ENCODE measurements at regions not wholly inside any gene's neighbourhood (a gene's known extent, or its start where the extent isn't known, plus 50 kb on each side); places are given as distances from the start of the nearest gene placed in this dataset.

DNA sequence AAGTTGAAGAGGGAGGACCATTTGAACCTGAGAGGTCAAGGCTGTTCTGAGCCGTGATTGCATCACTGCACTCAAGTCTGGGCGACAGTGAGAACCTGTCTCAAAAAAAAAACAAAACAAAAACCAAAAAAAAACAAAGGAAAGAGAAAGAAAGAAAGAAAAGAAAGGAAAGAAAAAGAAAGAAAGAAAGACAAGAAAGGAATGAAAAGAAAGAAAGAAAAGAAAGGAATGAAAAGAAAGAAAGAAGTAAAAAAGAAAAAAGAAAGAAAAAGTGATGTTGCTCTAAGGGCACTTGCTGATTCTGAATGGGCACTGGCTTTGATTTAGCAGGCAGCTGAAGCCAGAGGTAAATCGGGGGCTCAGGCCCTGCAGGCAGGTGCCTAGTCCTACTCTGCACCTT, 161.0 kb downstream of the MCHR2 start (continued):
- TF ChIP-seq MAX (IDR thresholded peaks at IDR 0.05; ENCODE audit: low read depth) (no peak), GATA2 (CRISPR knock-in tag; IDR thresholded peaks at IDR 0.05) (no peak), NFIC (IDR thresholded peaks at IDR 0.05; ENCODE audit: borderline replicate concordance) (no peak), ELF1 (IDR thresholded peaks at IDR 0.05) (no peak), USF1 (IDR thresholded peaks at IDR 0.05; ENCODE audit: borderline replicate concordance, low read depth) (no peak), FOXM1 (IDR thresholded peaks at IDR 0.05; ENCODE audit: low read depth) (no peak), RCOR1 (IDR thresholded peaks at IDR 0.05; ENCODE audit: low read length) (no peak), EZH2phosphoT487 (IDR thresholded peaks at IDR 0.05; ENCODE audit: borderline replicate concordance, low read depth) (no peak), EP300 (IDR thresholded peaks at IDR 0.05; ENCODE audit: borderline replicate concordance in 1 of 2, low read depth in 1 of 2, low read length in 1 of 2) (no peak), NRF1 (IDR thresholded peaks at IDR 0.05; ENCODE audit: low read depth, low read length) (no peak), SIN3A (IDR thresholded peaks at IDR 0.05; ENCODE audit: borderline replicate concordance, low read depth, low read length) (no peak), TCF12 (IDR thresholded peaks at IDR 0.05) (no peak), GABPA (IDR thresholded peaks at IDR 0.05; ENCODE audit: low read depth) (no peak)
- TF ChIP-seq, protein P1, sequence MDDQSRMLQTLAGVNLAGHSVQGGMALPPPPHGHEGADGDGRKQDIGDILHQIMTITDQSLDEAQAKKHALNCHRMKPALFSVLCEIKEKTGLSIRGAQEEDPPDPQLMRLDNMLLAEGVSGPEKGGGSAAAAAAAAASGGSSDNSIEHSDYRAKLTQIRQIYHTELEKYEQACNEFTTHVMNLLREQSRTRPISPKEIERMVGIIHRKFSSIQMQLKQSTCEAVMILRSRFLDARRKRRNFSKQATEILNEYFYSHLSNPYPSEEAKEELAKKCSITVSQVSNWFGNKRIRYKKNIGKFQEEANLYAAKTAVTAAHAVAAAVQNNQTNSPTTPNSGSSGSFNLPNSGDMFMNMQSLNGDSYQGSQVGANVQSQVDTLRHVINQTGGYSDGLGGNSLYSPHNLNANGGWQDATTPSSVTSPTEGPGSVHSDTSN (IDR thresholded peaks at IDR 0.05), result no peak

DNA sequence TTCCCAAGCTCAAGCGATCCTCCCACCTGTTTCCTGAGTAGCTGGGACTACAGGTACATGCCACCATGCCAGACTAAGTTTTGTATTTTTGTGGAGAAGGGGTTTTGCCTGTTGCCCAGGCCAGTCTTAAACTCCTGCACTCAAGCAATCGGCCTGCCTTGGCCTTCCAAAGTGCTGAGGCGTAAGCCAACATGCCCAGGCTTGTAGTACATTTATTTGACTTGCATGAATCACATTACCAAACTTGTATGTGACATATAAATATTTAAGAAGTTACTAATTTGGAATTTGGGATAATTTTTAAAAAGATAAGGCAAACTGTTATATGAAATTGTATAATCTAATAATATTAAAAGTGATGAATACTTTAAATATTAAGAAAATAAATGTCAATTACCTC, 157.6 kb downstream of the MCHR2 start:
- H3F3A ChIP-seq (replicated peaks; ENCODE audit: insufficient read depth), result no peaks in the 10 kb centered on the region
- no peak for DNase-seq
- CTCF ChIA-PET, result interaction anchor here (0.9 kb wide), 1 partner anchor 349 kb away, joined by 3 read pairs; no protein-coding TSS in a partner anchor
- H3K27ac ChIP-seq (ENCODE audit: low read depth in 2 of 2, low read length in 1 of 2), result no peak overlapping the region
- no peaks in the 10 kb centered on the region for H3K36me3 ChIP-seq (replicated peaks in 1 of 2; ENCODE audit: control insufficient read depth in 1 of 2, insufficient read depth in 2 of 2, low read length in 1 of 2)
- H3K4me1 ChIP-seq (ENCODE audit: control insufficient read depth in 1 of 2, insufficient read depth in 2 of 2, low read depth in 1 of 2, low read length in 1 of 2), result no peaks in the 10 kb centered on the region
- H4K20me1 ChIP-seq (ENCODE audit: insufficient read depth), result no peaks in the 10 kb centered on the region
- H3K4me2 ChIP-seq, result no peak overlapping the region
- H3K27me3 ChIP-seq (ENCODE audit: insufficient read depth), result peaks cover 4% of the 10 kb centered on the region; the same call in 1 of the 2 replicates
- H2AFZ ChIP-seq (ENCODE audit: low read depth), result no peak overlapping the region
- POLR2A ChIA-PET, result no interaction called here
- H3K4me3 ChIP-seq (ENCODE audit: low read depth in 2 of 2, low read length in 1 of 2), result no peak overlapping the region
- no peaks in the 10 kb centered on the region for H3K79me2 ChIP-seq (ENCODE audit: insufficient read depth)
- H3K9me3 ChIP-seq, result no peaks in the 10 kb centered on the region
- H3K9me2 ChIP-seq, result no peaks in the 10 kb centered on the region
- 10% methylated on average over 3 of the region's 3 CpGs for WGBS (ENCODE audit: low lambda C conversion rate)
- TF ChIP-seq MXI1 (IDR thresholded peaks at IDR 0.05; ENCODE audit: low read depth, low read length) (no peak), TEAD4 (IDR thresholded peaks at IDR 0.05; ENCODE audit: borderline replicate concordance, insufficient read depth) (no peak), FOXM1 (IDR thresholded peaks at IDR 0.05; ENCODE audit: low read depth) (no peak), GATA2 (CRISPR knock-in tag; IDR thresholded peaks at IDR 0.05) (no peak), JUND (IDR thresholded peaks at IDR 0.05) (no peak), EZH2phosphoT487 (IDR thresholded peaks at IDR 0.05; ENCODE audit: borderline replicate concordance, low read depth) (no peak), NRF1 (IDR thresholded peaks at IDR 0.05; ENCODE audit: low read depth, low read length) (no peak), EP300 (IDR thresholded peaks at IDR 0.05; ENCODE audit: borderline replicate concordance in 1 of 2, low read depth in 1 of 2, low read length in 1 of 2) (no peak), MAX (IDR thresholded peaks at IDR 0.05; ENCODE audit: low read depth) (no peak), FOSL2 (IDR thresholded peaks at IDR 0.05; ENCODE audit: borderline replicate concordance, low read depth) (no peak)
- TF ChIP-seq, protein P1 (IDR thresholded peaks at IDR 0.05), result no peak
- TF ChIP-seq, protein P2, sequence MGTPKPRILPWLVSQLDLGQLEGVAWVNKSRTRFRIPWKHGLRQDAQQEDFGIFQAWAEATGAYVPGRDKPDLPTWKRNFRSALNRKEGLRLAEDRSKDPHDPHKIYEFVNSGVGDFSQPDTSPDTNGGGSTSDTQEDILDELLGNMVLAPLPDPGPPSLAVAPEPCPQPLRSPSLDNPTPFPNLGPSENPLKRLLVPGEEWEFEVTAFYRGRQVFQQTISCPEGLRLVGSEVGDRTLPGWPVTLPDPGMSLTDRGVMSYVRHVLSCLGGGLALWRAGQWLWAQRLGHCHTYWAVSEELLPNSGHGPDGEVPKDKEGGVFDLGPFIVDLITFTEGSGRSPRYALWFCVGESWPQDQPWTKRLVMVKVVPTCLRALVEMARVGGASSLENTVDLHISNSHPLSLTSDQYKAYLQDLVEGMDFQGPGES (IDR thresholded peaks at IDR 0.05; ENCODE audit: low read depth, low read length), result no peak
- H3K9ac ChIP-seq, result no peak overlapping the region

All from SK-N-SH (cell line).